A549 (cell line): ENCODE measurements at regions not wholly inside any gene's neighbourhood (a gene's known extent, or its start where the extent isn't known, plus 50 kb on each side); places are given as distances from the start of the nearest gene placed in this dataset.

Experiments
- ATAC-seq, 2 experiments: fragments of 200-7000 bp in 1 of 2; fragments of >200 bp in 1 of 2; cut with Nextera tagmentation in 1 of 2; cut with Tn5 transposase in 1 of 2; 3 replicates each; pipeline versions ENCODE4 v1.8.0 to v1.9.1; 2018 to 2020; ENCODE audit warnings: mild to moderate bottlenecking in 1 of 2, moderate library complexity in 1 of 2
- CTCF ChIA-PET: fragments of 300-600 bp; sonication (Branson Sonifier 250); formaldehyde crosslinking; extraction: SDS; loops from one replicate; lab custom pipeline; 2021; ENCODE audit warnings: antibody characterized with exemption, inconsistent platforms; lab: Yijun Ruan, JAX
- POLR2A ChIA-PET: fragments of 350-600 bp; formaldehyde crosslinking; extraction: SDS; loops from one replicate; lab custom pipeline; 2021; ENCODE audit warnings: antibody characterized with exemption, inconsistent platforms; lab: Yijun Ruan, JAX
- DNase-seq, 2 experiments: peaks; one replicate each; pipeline versions ENCODE4 v3.0.0 to v3.0.0-alpha.2; 2011 to 2016; ENCODE audit warnings: low read depth in 1 of 2, low spot score in 1 of 2
- FAIRE-seq: peaks from 2 replicates; lab custom pipeline; 2011; peaks lifted over from hg19 to GRCh38; lab: Jason Lieb, UNC
- H3K27ac ChIP-seq, 2 experiments: fragments of >200 bp; sonication (Bioruptor Twin); formaldehyde crosslinking; 3 replicates each; pipeline ENCODE4 v1.5.1; 2016 to 2017
- H3K4me1 ChIP-seq: fragments of >200 bp; sonication (Bioruptor Twin); formaldehyde crosslinking; 3 replicates; pipeline ENCODE4 v1.6.1; 2016
- H3K4me2 ChIP-seq: fragments of >200 bp; sonication (Bioruptor Twin); formaldehyde crosslinking; 3 replicates; pipeline ENCODE4 v1.6.1; 2016
- H3K4me3 ChIP-seq: fragments of >200 bp; sonication (Bioruptor Twin); formaldehyde crosslinking; 3 replicates; pipeline ENCODE4 v1.5.1; 2016
- H3K9me3 ChIP-seq: fragments of >200 bp; sonication (Bioruptor Twin); formaldehyde crosslinking; 3 replicates; pipeline ENCODE4 v1.6.1; 2016
- CBX2 ChIP-seq: fragments of 200-600 bp; sonication (generic); IDR thresholded peaks from 2 replicates; pipeline ENCODE4 v1.6.1; 2016; ENCODE audit warnings: low read depth, mild to moderate bottlenecking, borderline replicate concordance
- CEBPB ChIP-seq, 2 experiments: fragments of >200 bp in 1 of 2; sonication (Bioruptor Twin) in 1 of 2; formaldehyde crosslinking in 1 of 2; IDR thresholded peaks; 2 replicates each; pipeline ENCODE4 v1.6.1; 2012 to 2016
- CHD2 ChIP-seq: fragments of 150-350 bp; IDR thresholded peaks from 2 replicates; pipeline ENCODE4 v1.6.1; 2014; ENCODE audit warnings: low read length; ENCODE audit not compliant: partially characterized antibody
- CHD4 ChIP-seq: fragments of 200-600 bp; sonication (generic); IDR thresholded peaks from 2 replicates; pipeline ENCODE4 v1.6.1; 2016; ENCODE audit warnings: antibody characterized with exemption, mild to moderate bottlenecking, borderline replicate concordance
- EHF ChIP-seq: fragments of 250-450 bp; sonication (Bioruptor Pico); IDR thresholded peaks from 2 replicates; pipeline ENCODE4 v1.5.0; 2020; ENCODE audit warnings: mild to moderate bottlenecking
- EHMT2 ChIP-seq: fragments of 200-600 bp; sonication (generic); IDR thresholded peaks from 2 replicates; pipeline ENCODE4 v1.6.1; 2016; ENCODE audit warnings: antibody characterized with exemption, low read depth, mild to moderate bottlenecking, moderate library complexity
- ESRRA ChIP-seq: fragments of 150-350 bp; IDR thresholded peaks from 2 replicates; pipeline ENCODE4 v1.6.1; 2014; ENCODE audit warnings: mild to moderate bottlenecking, low read length, borderline replicate concordance
- HDAC2 ChIP-seq: fragments of 200-600 bp; sonication (generic); IDR thresholded peaks from 2 replicates; pipeline ENCODE4 v1.6.1; 2016
- HOXB5 ChIP-seq: fragments of 250-450 bp; sonication (Bioruptor Pico); IDR thresholded peaks from 2 replicates; pipeline ENCODE4 v1.5.0; 2020; ENCODE audit warnings: mild to moderate bottlenecking, moderate library complexity
- KDM5A ChIP-seq: fragments of 200-600 bp; sonication (generic); IDR thresholded peaks from 2 replicates; pipeline ENCODE4 v1.6.1; 2016; ENCODE audit warnings: antibody characterized with exemption, mild to moderate bottlenecking
- NFE2L2 ChIP-seq: fragments of 150-350 bp; conservative IDR thresholded peaks from 2 replicates; pipeline ENCODE4 v1.6.1; 2014; ENCODE audit warnings: low read length
- NPAS2 ChIP-seq: fragments of 250-450 bp; sonication (Bioruptor Pico); IDR thresholded peaks from 2 replicates; pipeline ENCODE4 v1.8.0; 2022; ENCODE audit warnings: mild to moderate bottlenecking, moderate library complexity, borderline replicate concordance
- NR3C1 ChIP-seq: fragments of >200 bp; sonication (Bioruptor Twin); formaldehyde crosslinking; IDR thresholded peaks from 3 replicates; pipeline ENCODE4 v1.6.1; 2017
- REST ChIP-seq: fragments of 200-600 bp; sonication (generic); IDR thresholded peaks from 2 replicates; pipeline ENCODE4 v1.6.1; 2016; ENCODE audit warnings: antibody characterized with exemption, mild to moderate bottlenecking, moderate library complexity
- RNF2 ChIP-seq: fragments of 200-600 bp; sonication (generic); IDR thresholded peaks from 2 replicates; pipeline ENCODE4 v1.6.1; 2016; ENCODE audit warnings: low read depth, mild to moderate bottlenecking, antibody characterized with exemption, moderate library complexity, borderline replicate concordance
- ZC3H11A ChIP-seq: fragments of 450-650 bp; IDR thresholded peaks from 2 replicates; pipeline ENCODE4 v1.6.1; 2014; ENCODE audit warnings: antibody characterized with exemption, mild to moderate bottlenecking
- ZNF302 ChIP-seq: fragments of 250-450 bp; sonication (Bioruptor Pico); IDR thresholded peaks from 2 replicates; pipeline ENCODE4 v1.9.0; 2021; ENCODE audit warnings: inconsistent platforms, mild to moderate bottlenecking, moderate library complexity
- WGBS: methylation state at CpG from one replicate; pipeline ENCODE4 v1.1.6; 2017; ENCODE audit errors: missing lambda C conversion rate; 5-methylcytosine and 5-hydroxymethylcytosine counted together

- ChIA-PET CTCF (interaction anchor here (0.6 kb wide), 1 partner anchor 978 kb away, joined by 3 read pairs; no protein-coding TSS in a partner anchor), POLR2A (no interaction called here)
- H3K27ac ChIP-seq: no peak overlapping the region
- peaks cover 17% of the 10 kb centered on the region; the same call in 2 of the 3 replicates for H3K9me3 ChIP-seq
- H3K4me2 ChIP-seq: no peak overlapping the region
- peaks cover 9% of the 10 kb centered on the region for H3K4me1 ChIP-seq
- 88% methylated on average over 1 of the region's 1 CpG for WGBS
- DNase-seq (no peak), FAIRE-seq (no peak), ATAC-seq (no peak)
- H3K4me3 ChIP-seq: no peak overlapping the region
- TF ChIP-seq CHD4 (no peak), HOXB5 (no peak)
These were observed 60.8 kb upstream of the CTLA4 start for GRCh38 chr2:203806761-203807160.

- no peak overlapping the region for H3K27ac ChIP-seq
- no peak overlapping the region for H3K4me3 ChIP-seq
- H3K9me3 ChIP-seq: peaks cover 17% of the 10 kb centered on the region; the same call in 2 of the 3 replicates
- H3K4me1 ChIP-seq: peaks cover 22% of the 10 kb centered on the region
- no peak overlapping the region for H3K4me2 ChIP-seq
- ATAC-seq: no peak
- no peak for FAIRE-seq
- TF ChIP-seq CHD2: no peak
- no peak for TF ChIP-seq ZNF302
- no peak for TF ChIP-seq ESRRA
- no peak for TF ChIP-seq CHD4
- TF ChIP-seq NFE2L2: no peak
- no peak for TF ChIP-seq REST
- TF ChIP-seq EHF (CRISPR knock-in tag): no peak
- no peak for TF ChIP-seq NPAS2 (CRISPR knock-in tag)
- TF ChIP-seq KDM5A: no peak
- no peak for TF ChIP-seq ZC3H11A
- TF ChIP-seq NR3C1: no peak
- no peak for TF ChIP-seq CBX2
- no peak for TF ChIP-seq CEBPB (IDR thresholded peaks at IDR 0.05)
- TF ChIP-seq RNF2: no peak
- TF ChIP-seq HDAC2: no peak
- no peak for DNase-seq
- CTCF ChIA-PET: interaction anchor here (0.7 to 2.0 kb wide), 4 partner anchors 9 to 217 kb away, joined by 3 to 5 read pairs (median 4); no protein-coding TSS in a partner anchor
- POLR2A ChIA-PET: interaction anchor here (0.7 kb wide), 1 partner anchor 66 kb away, joined by 6 read pairs; no protein-coding TSS in a partner anchor
- WGBS: 91% methylated on average over 7 of the region's 7 CpGs
These were observed 59.4 kb upstream of the CTLA4 start for GRCh38 chr2:203808046-203808750.

- H3K9me3 ChIP-seq: peaks cover 17% of the 10 kb centered on the region; the same call in 2 of the 3 replicates
- DNase-seq: no peak
- no peak for ATAC-seq
- H3K4me2 ChIP-seq: no peak overlapping the region
- no peak overlapping the region for H3K4me3 ChIP-seq
- ChIA-PET POLR2A (no interaction called here), CTCF (interaction anchor here (0.7 to 2.0 kb wide), 3 partner anchors 9 to 1220 kb away, joined by 3 to 5 read pairs (median 4); no protein-coding TSS in a partner anchor)
- 65% methylated on average over 2 of the region's 2 CpGs for WGBS
- H3K27ac ChIP-seq: peak overlapping the region in 1 of 2 experiments; percentile 39; a peak in 2 of 6 replicates
- FAIRE-seq: no peak
- peaks cover 22% of the 10 kb centered on the region for H3K4me1 ChIP-seq
- TF ChIP-seq ESRRA (no peak), EHMT2 (no peak)
These were observed 58.5 kb upstream of the CTLA4 start for GRCh38 chr2:203809084-203809521.
